HG03175 (cell line): ENCODE measurements at regions not wholly inside any gene's neighbourhood (a gene's known extent, or its start where the extent isn't known, plus 50 kb on each side); places are given as distances from the start of the nearest gene placed in this dataset.
"Not testable (repeated sequence)": the region's sequence is repeated elsewhere in the genome, so short reads cannot be mapped to it uniquely, and the experiment has no call there.

ENCODE experiments used
- ATAC-seq: cut with Tn5 transposase; IDR thresholded peaks from one replicate; pipeline ENCODE4 v1.9.1; 2021; ENCODE audit warnings: mild to moderate bottlenecking, moderate library complexity; ENCODE audit not compliant: unreplicated experiment

- ATAC-seq = no peak
Measured at GRCh38 chr2:62335612-62336011, 139.7 kb downstream of the B3GNT2 start.

- no peak for ATAC-seq
Measured at GRCh38 chr2:62334440-62335058, 138.6 kb downstream of the B3GNT2 start.

GRCh38 chr2:62334009-62334408, 138.1 kb downstream of the B3GNT2 start:
- ATAC-seq = no peak

- ATAC-seq = no peak
Measured at GRCh38 chr2:62330959-62331358, 135.0 kb downstream of the B3GNT2 start.

- no peak for ATAC-seq
Measured at GRCh38 chr2:62329797-62330196, 133.9 kb downstream of the B3GNT2 start.

GRCh38 chr2:62326735-62327134, 130.8 kb downstream of the B3GNT2 start:
- ATAC-seq = no peak

- ATAC-seq = no peak
Measured at GRCh38 chr2:62325398-62325797, 129.5 kb downstream of the B3GNT2 start.

- ATAC-seq = no peak
Measured at GRCh38 chr2:62321380-62322289, 125.7 kb downstream of the B3GNT2 start.

- no peak for ATAC-seq
Measured at GRCh38 chr2:62320657-62321357, 124.9 kb downstream of the B3GNT2 start.

GRCh38 chr2:62320137-62320536, 124.2 kb downstream of the B3GNT2 start:
- ATAC-seq = not testable (repeated sequence)

- no peak for ATAC-seq
Measured at GRCh38 chr2:62319070-62319469, 123.2 kb downstream of the B3GNT2 start.

GRCh38 chr2:62315476-62315875, 119.6 kb downstream of the B3GNT2 start:
- no peak for ATAC-seq

GRCh38 chr2:62314291-62314690, 118.4 kb downstream of the B3GNT2 start:
- no peak for ATAC-seq

- peak; percentile 65 for ATAC-seq
Measured at GRCh38 chr2:62313449-62314227, 117.7 kb downstream of the B3GNT2 start.

- ATAC-seq = peak; percentile 54
Measured at GRCh38 chr2:62309465-62310091, 113.7 kb downstream of the B3GNT2 start.

- no peak for ATAC-seq
Measured at GRCh38 chr2:62309081-62309464, 113.2 kb downstream of the B3GNT2 start.

- ATAC-seq = no peak
Measured at GRCh38 chr2:62307469-62308389, 111.8 kb downstream of the B3GNT2 start.

- ATAC-seq = peak; percentile 31
Measured at GRCh38 chr2:62306751-62307468, 111.0 kb downstream of the B3GNT2 start.
